Panc1 (cell line): ENCODE measurements at regions not wholly inside any gene's neighbourhood (a gene's known extent, or its start where the extent isn't known, plus 50 kb on each side); places are given as distances from the start of the nearest gene placed in this dataset.

ENCODE experiments used
- ATAC-seq: fragments of 200-7000 bp; cut with Tn5 transposase; 2 replicates; pipeline ENCODE4 v1.9.1; 2020; ENCODE audit warnings: mild to moderate bottlenecking, moderate library complexity
- BruUV-seq: library from RNA; stranded (reverse); fragments of 400-500 nt; replicated peaks from 2 replicates; lab custom pipeline; 2021; lab: Mats Ljungman, UMichigan
- CTCF ChIA-PET: fragments of 300-600 bp; sonication (Branson Sonifier 250); formaldehyde crosslinking; loops from one replicate; lab custom pipeline; 2022; ENCODE audit warnings: antibody characterized with exemption; lab: Charles Lee
- POLR2A ChIA-PET: fragments of 300-600 bp; sonication (Branson Sonifier 250); formaldehyde crosslinking; loops from one replicate; lab custom pipeline; 2022; ENCODE audit warnings: antibody characterized with exemption; lab: Charles Lee
- DNase-seq: peaks from one replicate; pipeline ENCODE4 v3.0.0-alpha.2; 2010; ENCODE audit warnings: low read depth, low spot score
- H3K27ac ChIP-seq: 2 replicates; pipeline ENCODE4 v1.5.1; 2011; ENCODE audit warnings: mild to moderate bottlenecking, low read length, inconsistent platforms
- H3K27me3 ChIP-seq: fragments of 200-500 bp; sonication (Bioruptor generic); 2 replicates; pipeline ENCODE4 v1.6.0; 2014; ENCODE audit warnings: low read length, inconsistent platforms; ENCODE audit not compliant: control insufficient read depth, insufficient read depth
- H3K36me3 ChIP-seq: fragments of 200-500 bp; sonication (Bioruptor generic); 2 replicates; pipeline ENCODE4 v1.5.1; 2014; ENCODE audit warnings: inconsistent platforms, mild to moderate bottlenecking, low read length, moderate library complexity; ENCODE audit not compliant: control insufficient read depth, insufficient read depth
- H3K4me1 ChIP-seq: 2 replicates; pipeline ENCODE4 v1.5.1; 2011; ENCODE audit warnings: inconsistent platforms, mild to moderate bottlenecking, low read length, moderate library complexity; ENCODE audit not compliant: control insufficient read depth, insufficient read depth
- H3K4me3 ChIP-seq, 2 experiments: 2 replicates each; pipeline ENCODE4 v1.5.1; 2011 to 2012; ENCODE audit warnings: low read depth in 2 of 2, low read length in 2 of 2, mild to moderate bottlenecking in 2 of 2, inconsistent platforms in 1 of 2, moderate library complexity in 1 of 2
- H3K9me3 ChIP-seq: fragments of 200-500 bp; sonication (Bioruptor generic); 2 replicates; pipeline ENCODE4 v1.5.1; 2014; ENCODE audit warnings: low read depth, mild to moderate bottlenecking, inconsistent platforms, low read length, moderate library complexity; ENCODE audit not compliant: control insufficient read depth, insufficient read depth
- POLR2AphosphoS5 ChIP-seq: IDR thresholded peaks from 2 replicates; pipeline ENCODE4 v1.6.1; 2012; ENCODE audit warnings: mild to moderate bottlenecking, low read depth, low read length, moderate library complexity
- SIN3A ChIP-seq: IDR thresholded peaks from 2 replicates; pipeline ENCODE4 v1.6.1; 2012; ENCODE audit warnings: low read depth, mild to moderate bottlenecking, low read length, moderate library complexity, borderline replicate concordance; ENCODE audit not compliant: insufficient read depth
- TCF7L2 ChIP-seq: IDR thresholded peaks from 2 replicates; pipeline ENCODE4 v1.6.1; 2011; ENCODE audit warnings: mild to moderate bottlenecking, low read depth, low read length, inconsistent platforms
- in situ Hi-C: cut with HindIII; loops from 2 replicates; pipeline ENCODE4 v1.10.0; 2016; ENCODE audit warnings: low sequenced_read_pairs, low pct_unique_long_range_greater_than_20kb
- intact Hi-C: fragments of 100-400 bp; cut with micrococcal nuclease; formaldehyde crosslinking; loops from one replicate; pipeline ENCODE4 v1.10.0; 2022; ENCODE audit not compliant: unreplicated experiment
- TF ChIP-seq, protein P1 (sequence below), 2 experiments: IDR thresholded peaks; 2 replicates each; pipeline ENCODE4 v1.6.1; 2011 to 2012; ENCODE audit warnings: low read depth in 2 of 2, control low read depth in 1 of 2, low read length in 1 of 2, mild to moderate bottlenecking in 1 of 2, moderate library complexity in 1 of 2; ENCODE audit not compliant: insufficient read depth in 1 of 2
- TF ChIP-seq, protein P2 (sequence below): fragments of 450-650 bp; IDR thresholded peaks from 2 replicates; pipeline ENCODE4 v1.5.1; 2017; ENCODE audit warnings: mild to moderate bottlenecking

DNA sequence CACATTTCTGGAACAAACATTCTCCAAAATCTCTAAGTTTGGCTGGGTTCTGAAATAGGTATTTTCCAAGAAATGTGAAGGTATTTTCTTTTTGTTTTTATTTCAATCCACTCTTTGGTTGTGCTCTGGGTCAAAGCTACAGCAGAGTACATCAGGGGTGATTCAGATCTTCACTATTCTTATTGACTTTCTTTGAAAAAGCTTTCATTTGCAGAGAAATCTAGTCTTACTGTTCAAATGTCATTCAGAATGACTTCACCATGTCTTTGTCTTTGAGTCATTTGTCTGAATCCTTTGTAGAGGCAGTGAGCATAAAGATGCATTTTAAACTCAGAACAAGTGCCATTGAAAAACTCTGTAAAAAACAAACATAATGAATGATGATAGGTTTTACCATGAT, 547.2 kb upstream of the ADGRL3 start:
- Histone ChIP-seq H3K9me3 (no peaks in the 10 kb centered on the region), H3K4me1 (no peaks in the 10 kb centered on the region), H3K36me3 (no peaks in the 10 kb centered on the region), H3K27me3 (no peaks in the 10 kb centered on the region), H3K27ac (no peak overlapping the region), H3K4me3 (no peak overlapping the region)
- TF ChIP-seq, protein P1, sequence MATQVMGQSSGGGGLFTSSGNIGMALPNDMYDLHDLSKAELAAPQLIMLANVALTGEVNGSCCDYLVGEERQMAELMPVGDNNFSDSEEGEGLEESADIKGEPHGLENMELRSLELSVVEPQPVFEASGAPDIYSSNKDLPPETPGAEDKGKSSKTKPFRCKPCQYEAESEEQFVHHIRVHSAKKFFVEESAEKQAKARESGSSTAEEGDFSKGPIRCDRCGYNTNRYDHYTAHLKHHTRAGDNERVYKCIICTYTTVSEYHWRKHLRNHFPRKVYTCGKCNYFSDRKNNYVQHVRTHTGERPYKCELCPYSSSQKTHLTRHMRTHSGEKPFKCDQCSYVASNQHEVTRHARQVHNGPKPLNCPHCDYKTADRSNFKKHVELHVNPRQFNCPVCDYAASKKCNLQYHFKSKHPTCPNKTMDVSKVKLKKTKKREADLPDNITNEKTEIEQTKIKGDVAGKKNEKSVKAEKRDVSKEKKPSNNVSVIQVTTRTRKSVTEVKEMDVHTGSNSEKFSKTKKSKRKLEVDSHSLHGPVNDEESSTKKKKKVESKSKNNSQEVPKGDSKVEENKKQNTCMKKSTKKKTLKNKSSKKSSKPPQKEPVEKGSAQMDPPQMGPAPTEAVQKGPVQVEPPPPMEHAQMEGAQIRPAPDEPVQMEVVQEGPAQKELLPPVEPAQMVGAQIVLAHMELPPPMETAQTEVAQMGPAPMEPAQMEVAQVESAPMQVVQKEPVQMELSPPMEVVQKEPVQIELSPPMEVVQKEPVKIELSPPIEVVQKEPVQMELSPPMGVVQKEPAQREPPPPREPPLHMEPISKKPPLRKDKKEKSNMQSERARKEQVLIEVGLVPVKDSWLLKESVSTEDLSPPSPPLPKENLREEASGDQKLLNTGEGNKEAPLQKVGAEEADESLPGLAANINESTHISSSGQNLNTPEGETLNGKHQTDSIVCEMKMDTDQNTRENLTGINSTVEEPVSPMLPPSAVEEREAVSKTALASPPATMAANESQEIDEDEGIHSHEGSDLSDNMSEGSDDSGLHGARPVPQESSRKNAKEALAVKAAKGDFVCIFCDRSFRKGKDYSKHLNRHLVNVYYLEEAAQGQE (IDR thresholded peaks at IDR 0.05; ENCODE audit: insufficient read depth in 1 of 2, low read depth in 2 of 2, low read length in 1 of 2): no peak
- TF ChIP-seq POLR2AphosphoS5: no peak
- no peak for TF ChIP-seq SIN3A
- no peak for TF ChIP-seq TCF7L2
- TF ChIP-seq, protein P2, sequence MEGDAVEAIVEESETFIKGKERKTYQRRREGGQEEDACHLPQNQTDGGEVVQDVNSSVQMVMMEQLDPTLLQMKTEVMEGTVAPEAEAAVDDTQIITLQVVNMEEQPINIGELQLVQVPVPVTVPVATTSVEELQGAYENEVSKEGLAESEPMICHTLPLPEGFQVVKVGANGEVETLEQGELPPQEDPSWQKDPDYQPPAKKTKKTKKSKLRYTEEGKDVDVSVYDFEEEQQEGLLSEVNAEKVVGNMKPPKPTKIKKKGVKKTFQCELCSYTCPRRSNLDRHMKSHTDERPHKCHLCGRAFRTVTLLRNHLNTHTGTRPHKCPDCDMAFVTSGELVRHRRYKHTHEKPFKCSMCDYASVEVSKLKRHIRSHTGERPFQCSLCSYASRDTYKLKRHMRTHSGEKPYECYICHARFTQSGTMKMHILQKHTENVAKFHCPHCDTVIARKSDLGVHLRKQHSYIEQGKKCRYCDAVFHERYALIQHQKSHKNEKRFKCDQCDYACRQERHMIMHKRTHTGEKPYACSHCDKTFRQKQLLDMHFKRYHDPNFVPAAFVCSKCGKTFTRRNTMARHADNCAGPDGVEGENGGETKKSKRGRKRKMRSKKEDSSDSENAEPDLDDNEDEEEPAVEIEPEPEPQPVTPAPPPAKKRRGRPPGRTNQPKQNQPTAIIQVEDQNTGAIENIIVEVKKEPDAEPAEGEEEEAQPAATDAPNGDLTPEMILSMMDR: no peak
- ChIA-PET POLR2A (no interaction called here), CTCF (no interaction called here)
- no TSS peak for BruUV-seq
- DNase-seq (no peak), ATAC-seq (no peak)
- in situ Hi-C loops (no loop called here), intact Hi-C loops (no loop called here)

DNA sequence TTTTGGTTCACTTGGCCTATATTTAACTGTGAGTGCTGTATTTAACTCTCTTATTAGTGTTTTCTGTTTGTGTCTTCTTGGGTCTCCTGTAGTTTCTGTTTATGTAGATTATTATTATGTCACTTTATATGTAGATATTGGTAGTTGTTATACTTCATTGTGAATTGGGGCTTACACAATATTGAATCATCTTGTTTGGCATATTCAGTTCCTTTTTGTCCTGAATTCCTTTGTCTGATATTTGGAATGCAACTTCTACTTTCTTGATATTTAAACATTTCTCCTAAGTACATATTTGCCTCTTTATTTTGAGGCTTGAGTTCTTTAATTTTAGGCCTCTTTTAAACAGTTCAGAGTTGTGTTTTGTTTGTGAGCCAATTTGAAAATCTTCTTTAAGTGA, 544.8 kb upstream of the ADGRL3 start:
- no peak for ATAC-seq
- no peaks in the 10 kb centered on the region for H3K27me3 ChIP-seq
- intact Hi-C loops: no loop called here
- no peaks in the 10 kb centered on the region for H3K9me3 ChIP-seq
- no peak overlapping the region for H3K4me3 ChIP-seq
- TF ChIP-seq, protein P1 (IDR thresholded peaks at IDR 0.05; ENCODE audit: insufficient read depth in 1 of 2, low read depth in 2 of 2, low read length in 1 of 2): no peak
- TF ChIP-seq, protein P2: no peak
- TF ChIP-seq POLR2AphosphoS5: no peak
- no peak for TF ChIP-seq TCF7L2
- no peak for TF ChIP-seq SIN3A
- in situ Hi-C loops: no loop called here
- no peak for DNase-seq
- H3K4me1 ChIP-seq: no peaks in the 10 kb centered on the region
- H3K27ac ChIP-seq: no peak overlapping the region
- no TSS peak for BruUV-seq
- ChIA-PET POLR2A (no interaction called here), CTCF (no interaction called here)
- no peaks in the 10 kb centered on the region for H3K36me3 ChIP-seq
